RWPE1 (cell line): ENCODE measurements at regions not wholly inside any gene's neighbourhood (a gene's known extent, or its start where the extent isn't known, plus 50 kb on each side); places are given as distances from the start of the nearest gene placed in this dataset.
"Not testable (repeated sequence)": the region's sequence is repeated elsewhere in the genome, so short reads cannot be mapped to it uniquely, and the experiment has no call there.

Experiments used
- CTCF ChIA-PET: fragments of 350-600 bp; sonication (Branson Sonifier 250); formaldehyde crosslinking; extraction: SDS; loops from one replicate; lab custom pipeline; 2021; lab: Yijun Ruan, JAX
- POLR2A ChIA-PET: fragments of 400-600 bp; formaldehyde crosslinking; extraction: SDS; loops from one replicate; lab custom pipeline; 2020; ENCODE audit warnings: antibody characterized with exemption; ENCODE audit not compliant: low non-redundant PET; lab: Yijun Ruan, JAX
- DNase-seq: peaks from one replicate; pipeline ENCODE4 v3.0.0; 2012; ENCODE audit warnings: low spot score
- H3K27ac ChIP-seq: fragments of 450-650 bp; 2 replicates; pipeline ENCODE4 v1.5.1; 2017
- CTCF ChIP-seq: fragments of 450-650 bp; conservative IDR thresholded peaks from 2 replicates; pipeline ENCODE4 v1.5.1; 2017; ENCODE audit warnings: low read depth, mild to moderate bottlenecking

GRCh38 chr6:112526594-112526993, 179.5 kb downstream of the RFPL4B start:
- no peak for TF ChIP-seq CTCF
- DNase-seq, result no peak
- ChIA-PET POLR2A (no interaction called here), CTCF (no interaction called here)
- no peak overlapping the region for H3K27ac ChIP-seq

GRCh38 chr6:112528306-112528705, 181.2 kb downstream of the RFPL4B start:
- H3K27ac ChIP-seq, CTCF ChIA-PET, DNase-seq, POLR2A ChIA-PET: not testable (repeated sequence)

- ChIA-PET POLR2A (no interaction called here), CTCF (no interaction called here)
- no peak overlapping the region for H3K27ac ChIP-seq
- DNase-seq, result no peak
- no peak for TF ChIP-seq CTCF
Observed at GRCh38 chr6:112535816-112536215, 188.7 kb downstream of the RFPL4B start.

- ChIA-PET POLR2A (no interaction called here), CTCF (interaction anchor here (0.6 kb wide), 1 partner anchor 15 kb away, joined by 4 read pairs; no protein-coding TSS in a partner anchor)
- H3K27ac ChIP-seq, result no peak overlapping the region
- DNase-seq, result no peak
- TF ChIP-seq CTCF, result no peak
Observed at GRCh38 chr6:112539355-112539754, 192.2 kb downstream of the RFPL4B start.

- CTCF ChIA-PET, result interaction anchor here (0.5 to 0.7 kb wide), 2 partner anchors 15 to 230 kb away, joined by 3 to 6 read pairs; no protein-coding TSS in a partner anchor
- H3K27ac ChIP-seq, DNase-seq, POLR2A ChIA-PET: not testable (repeated sequence)
Observed at GRCh38 chr6:112541847-112542246, 194.7 kb downstream of the RFPL4B start.

- CTCF ChIA-PET, DNase-seq, POLR2A ChIA-PET, H3K27ac ChIP-seq: not testable (repeated sequence)
Observed at GRCh38 chr6:112547321-112548085, 200.4 kb downstream of the RFPL4B start.

GRCh38 chr6:112549749-112550148, 202.6 kb downstream of the RFPL4B start:
- no peak for DNase-seq
- ChIA-PET CTCF (interaction anchor here (0.6 kb wide), 2 partner anchors 31 to 1384 kb away, joined by 3 read pairs; no protein-coding TSS in a partner anchor), POLR2A (no interaction called here)
- no peak overlapping the region for H3K27ac ChIP-seq
- no peak for TF ChIP-seq CTCF

- DNase-seq, result no peak
- ChIA-PET CTCF (no interaction called here), POLR2A (no interaction called here)
Observed at GRCh38 chr6:112557435-112557834, 210.3 kb downstream of the RFPL4B start.

More at GRCh38 chr6:112557435-112557834, 210.3 kb downstream of the RFPL4B start:
- no peak overlapping the region for H3K27ac ChIP-seq
- TF ChIP-seq CTCF, result no peak
